Colonic mucosa (tissue), 4 donors: ENCODE measurements at regions not wholly inside any gene's neighbourhood (a gene's known extent, or its start where the extent isn't known, plus 50 kb on each side); places are given as distances from the start of the nearest gene placed in this dataset.

Experiments
- DNase-seq: peaks from one replicate; pipeline ENCODE4 v3.0.0-alpha.2; 2020
- H3K27ac ChIP-seq: fragments of 200-600 bp; one replicate; pipeline ENCODE4 v1.8.0; 2021
- H3K27me3 ChIP-seq: fragments of 200-600 bp; one replicate; pipeline ENCODE4 v1.8.0; 2021
- H3K36me3 ChIP-seq: fragments of 200-600 bp; one replicate; pipeline ENCODE4 v1.8.0; 2021
- H3K4me1 ChIP-seq: fragments of 200-600 bp; one replicate; pipeline ENCODE4 v1.8.0; 2021; ENCODE audit warnings: mild to moderate bottlenecking
- H3K4me3 ChIP-seq: fragments of 200-600 bp; one replicate; pipeline ENCODE4 v1.8.0; 2021
- H3K9ac ChIP-seq, 2 donors: one replicate each; pipeline ENCODE4 v1.7.0; 2013; ENCODE audit warnings: control low read depth in 2 of 2, low read depth in 2 of 2, low read length in 2 of 2
- H3K9me3 ChIP-seq: fragments of 200-600 bp; one replicate; pipeline ENCODE4 v1.8.0; 2021
- intact Hi-C: fragments of 100-400 bp; cut with DNase I; formaldehyde crosslinking; loops from one replicate; pipeline ENCODE4 v1.14.1; 2022
- TF ChIP-seq, protein P1 (sequence below): fragments of 200-600 bp; IDR thresholded peaks from one replicate; pipeline ENCODE4 v1.8.0; 2022; ENCODE audit warnings: antibody characterized with exemption, mild to moderate bottlenecking
- donor health status: healthy.
- donor health status: DM: no; HTN: no; CAD: no.
- donor health status: DM: no; HTN: no; CAD: no.

- Histone ChIP-seq H3K9me3 (no peaks in the 10 kb centered on the region), H3K36me3 (no peaks in the 10 kb centered on the region), H3K4me3 (no peak overlapping the region)
These were observed 1089.8 kb upstream of the NCAM2 start for GRCh38 chr21:19908390-19908789.

DNA sequence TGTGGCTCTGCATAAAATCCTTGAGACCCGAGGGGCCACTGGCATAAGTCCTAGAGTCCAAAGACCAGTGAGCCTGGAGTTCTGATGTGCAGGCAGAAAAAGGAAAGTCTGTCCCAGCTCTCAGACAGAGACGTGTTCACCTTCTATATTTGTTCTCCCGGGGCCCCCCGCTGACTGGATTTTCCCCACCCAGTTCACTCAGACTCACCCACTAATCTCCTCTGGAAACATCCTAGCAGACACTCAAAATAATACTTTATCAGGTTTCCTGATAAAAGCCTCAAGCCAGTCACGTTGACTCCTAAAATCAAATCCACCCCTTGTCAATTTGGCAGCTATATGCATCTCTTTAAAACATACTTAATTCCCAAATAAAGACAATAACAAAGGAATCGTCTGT lies 1084.2 kb upstream of the NCAM2 start:
- no peak overlapping the region for H3K9ac ChIP-seq
- H3K9me3 ChIP-seq = no peaks in the 10 kb centered on the region
- H3K36me3 ChIP-seq = no peaks in the 10 kb centered on the region
- H3K27me3 ChIP-seq = no peaks in the 10 kb centered on the region
- no peak overlapping the region for H3K4me3 ChIP-seq
- DNase-seq = no peak
- TF ChIP-seq, protein P1, sequence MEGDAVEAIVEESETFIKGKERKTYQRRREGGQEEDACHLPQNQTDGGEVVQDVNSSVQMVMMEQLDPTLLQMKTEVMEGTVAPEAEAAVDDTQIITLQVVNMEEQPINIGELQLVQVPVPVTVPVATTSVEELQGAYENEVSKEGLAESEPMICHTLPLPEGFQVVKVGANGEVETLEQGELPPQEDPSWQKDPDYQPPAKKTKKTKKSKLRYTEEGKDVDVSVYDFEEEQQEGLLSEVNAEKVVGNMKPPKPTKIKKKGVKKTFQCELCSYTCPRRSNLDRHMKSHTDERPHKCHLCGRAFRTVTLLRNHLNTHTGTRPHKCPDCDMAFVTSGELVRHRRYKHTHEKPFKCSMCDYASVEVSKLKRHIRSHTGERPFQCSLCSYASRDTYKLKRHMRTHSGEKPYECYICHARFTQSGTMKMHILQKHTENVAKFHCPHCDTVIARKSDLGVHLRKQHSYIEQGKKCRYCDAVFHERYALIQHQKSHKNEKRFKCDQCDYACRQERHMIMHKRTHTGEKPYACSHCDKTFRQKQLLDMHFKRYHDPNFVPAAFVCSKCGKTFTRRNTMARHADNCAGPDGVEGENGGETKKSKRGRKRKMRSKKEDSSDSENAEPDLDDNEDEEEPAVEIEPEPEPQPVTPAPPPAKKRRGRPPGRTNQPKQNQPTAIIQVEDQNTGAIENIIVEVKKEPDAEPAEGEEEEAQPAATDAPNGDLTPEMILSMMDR = no peak
- no peak overlapping the region for H3K27ac ChIP-seq
- intact Hi-C loops = no loop called here
- H3K4me1 ChIP-seq = no peaks in the 10 kb centered on the region

More at GRCh38 chr21:19908390-19908789, 1089.8 kb upstream of the NCAM2 start:
- no peak for DNase-seq
- TF ChIP-seq, protein P1 = no peak
- Histone ChIP-seq H3K27ac (no peak overlapping the region), H3K4me1 (no peaks in the 10 kb centered on the region), H3K27me3 (no peaks in the 10 kb centered on the region), H3K9ac (no peak overlapping the region)
- intact Hi-C loops = no loop called here

GRCh38 chr21:19921211-19921610 lies 1077.0 kb upstream of the NCAM2 start:
- H3K9ac ChIP-seq = no peak overlapping the region
- H3K9me3 ChIP-seq = no peaks in the 10 kb centered on the region
- DNase-seq = no peak
- no peaks in the 10 kb centered on the region for H3K27me3 ChIP-seq
- H3K4me1 ChIP-seq = no peaks in the 10 kb centered on the region
- intact Hi-C loops = no loop called here
- no peak overlapping the region for H3K27ac ChIP-seq
- TF ChIP-seq, protein P1 = no peak
- H3K4me3 ChIP-seq = no peak overlapping the region
- no peaks in the 10 kb centered on the region for H3K36me3 ChIP-seq

DNA sequence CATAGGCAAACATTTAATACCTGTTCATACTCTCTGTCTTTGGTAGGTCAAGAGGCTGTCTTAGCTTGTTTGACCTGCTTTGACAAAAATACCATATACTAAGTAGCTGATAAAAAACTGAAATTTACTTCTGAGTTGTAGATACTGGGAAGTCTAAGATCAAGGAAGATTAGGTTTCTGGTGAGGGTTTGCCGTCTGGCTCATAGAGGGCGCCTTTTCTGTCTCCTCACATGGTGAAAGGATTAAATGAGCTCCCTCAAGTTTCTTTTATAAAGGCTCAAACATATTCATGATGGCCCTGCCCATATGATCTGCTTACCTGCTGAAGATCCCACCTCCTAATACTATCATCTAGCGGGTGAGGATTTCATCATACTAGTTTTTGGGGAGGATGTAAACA lies 1076.1 kb upstream of the NCAM2 start:
- intact Hi-C loops = no loop called here
- no peak overlapping the region for H3K27ac ChIP-seq
- DNase-seq = no peak
- TF ChIP-seq, protein P1 = no peak
- H3K9ac ChIP-seq = no peak overlapping the region
- H3K36me3 ChIP-seq = no peaks in the 10 kb centered on the region
- H3K27me3 ChIP-seq = no peaks in the 10 kb centered on the region
- no peaks in the 10 kb centered on the region for H3K9me3 ChIP-seq
- no peaks in the 10 kb centered on the region for H3K4me1 ChIP-seq
- H3K4me3 ChIP-seq = no peak overlapping the region

- Histone ChIP-seq H3K27ac (no peak overlapping the region), H3K4me1 (no peaks in the 10 kb centered on the region), H3K4me3 (no peak overlapping the region), H3K9ac (no peak overlapping the region), H3K36me3 (no peaks in the 10 kb centered on the region), H3K9me3 (no peaks in the 10 kb centered on the region), H3K27me3 (no peaks in the 10 kb centered on the region)
- no peak for DNase-seq
- TF ChIP-seq, protein P1 = no peak
- intact Hi-C loops = no loop called here
These were observed 1062.7 kb upstream of the NCAM2 start for GRCh38 chr21:19935467-19935866.

- no peaks in the 10 kb centered on the region for H3K36me3 ChIP-seq
- no peaks in the 10 kb centered on the region for H3K27me3 ChIP-seq
- DNase-seq = no peak
- H3K27ac ChIP-seq = no peak overlapping the region
- intact Hi-C loops = no loop called here
- TF ChIP-seq, protein P1 = no peak
- H3K9me3 ChIP-seq = no peaks in the 10 kb centered on the region
- no peak overlapping the region for H3K9ac ChIP-seq
- H3K4me3 ChIP-seq = no peak overlapping the region
- no peaks in the 10 kb centered on the region for H3K4me1 ChIP-seq
These were observed 1060.6 kb upstream of the NCAM2 start for GRCh38 chr21:19937619-19938018.
